Activated CD4-positive, CD25-positive, alpha-beta regulatory T cell treated with anti-CD3 and anti-CD28 coated beads, Interleukin-2, amount 50 U/mL, for 72 hours (primary cell): ENCODE measurements at regions not wholly inside any gene's neighbourhood (a gene's known extent, or its start where the extent isn't known, plus 50 kb on each side); places are given as distances from the start of the nearest gene placed in this dataset.
A peak's percentile ranks its signal among the peaks of the same experiment; 100 is the strongest.
"Not testable (repeated sequence)": the region's sequence is repeated elsewhere in the genome, so short reads cannot be mapped to it uniquely, and the experiment has no call there.

ENCODE experiments used
- DNase-seq: peaks from one replicate; pipeline ENCODE4 v3.0.0; 2021

- DNase-seq, result peak; percentile 57
These were observed 156.3 kb upstream of the PZP start for GRCh38 chr12:9364224-9365176.

GRCh38 chr12:9363145-9363544 lies 154.9 kb upstream of the PZP start:
- DNase-seq, result no peak

- DNase-seq, result no peak
These were observed 153.7 kb upstream of the PZP start for GRCh38 chr12:9361879-9362326.

GRCh38 chr12:9354009-9354754 lies 146.0 kb upstream of the PZP start:
- DNase-seq, result not testable (repeated sequence)

- DNase-seq, result no peak
These were observed 142.9 kb upstream of the PZP start for GRCh38 chr12:9351136-9351535.

GRCh38 chr12:9349888-9350885 lies 142.0 kb upstream of the PZP start:
- DNase-seq, result no peak

GRCh38 chr12:9348906-9349518 lies 140.8 kb upstream of the PZP start:
- no peak for DNase-seq

- no peak for DNase-seq
These were observed 139.3 kb upstream of the PZP start for GRCh38 chr12:9347328-9348127.

- DNase-seq, result no peak
These were observed 138.7 kb upstream of the PZP start for GRCh38 chr12:9346866-9347327.

- no peak for DNase-seq
These were observed 137.0 kb upstream of the PZP start for GRCh38 chr12:9345171-9345570.

- DNase-seq, result no peak
These were observed 136.3 kb upstream of the PZP start for GRCh38 chr12:9344541-9344940.

- DNase-seq, result no peak
These were observed 135.5 kb upstream of the PZP start for GRCh38 chr12:9343731-9344130.

GRCh38 chr12:9342614-9343353 lies 134.6 kb upstream of the PZP start:
- no peak for DNase-seq

- no peak for DNase-seq
These were observed 133.0 kb upstream of the PZP start for GRCh38 chr12:9341260-9341585.

- no peak for DNase-seq
These were observed 132.4 kb upstream of the PZP start for GRCh38 chr12:9340422-9341259.

- no peak for DNase-seq
These were observed 129.5 kb upstream of the PZP start for GRCh38 chr12:9337656-9338055.

GRCh38 chr12:9336375-9337011 lies 128.3 kb upstream of the PZP start:
- not testable (repeated sequence) for DNase-seq

GRCh38 chr12:9335867-9336266 lies 127.7 kb upstream of the PZP start:
- DNase-seq, result no peak

- no peak for DNase-seq
These were observed 126.8 kb upstream of the PZP start for GRCh38 chr12:9334964-9335363.
